LoVo (cell line): ENCODE measurements at regions not wholly inside any gene's neighbourhood (a gene's known extent, or its start where the extent isn't known, plus 50 kb on each side); places are given as distances from the start of the nearest gene placed in this dataset.
"Not testable (repeated sequence)": the region's sequence is repeated elsewhere in the genome, so short reads cannot be mapped to it uniquely, and the experiment has no call there.

Experiments
- DNase-seq: peaks from one replicate; pipeline ENCODE4 v3.0.0-alpha.2; 2016; ENCODE audit warnings: low spot score

GRCh38 chr7:24134535-24134934 lies 149.5 kb upstream of the NPY start:
- DNase-seq: no peak

- no peak for DNase-seq
Observed at GRCh38 chr7:24135003-24135817, 148.8 kb upstream of the NPY start.

GRCh38 chr7:24137338-24137737 lies 146.7 kb upstream of the NPY start:
- no peak for DNase-seq

GRCh38 chr7:24138343-24138742 lies 145.6 kb upstream of the NPY start:
- no peak for DNase-seq

GRCh38 chr7:24140001-24140400 lies 144.0 kb upstream of the NPY start:
- DNase-seq: no peak

GRCh38 chr7:24141874-24142509 lies 142.0 kb upstream of the NPY start:
- no peak for DNase-seq

- no peak for DNase-seq
Observed at GRCh38 chr7:24143547-24143946, 140.4 kb upstream of the NPY start.

- no peak for DNase-seq
Observed at GRCh38 chr7:24151944-24152343, 132.0 kb upstream of the NPY start.

GRCh38 chr7:24152356-24152755 lies 131.6 kb upstream of the NPY start:
- no peak for DNase-seq

- peak; percentile 11 for DNase-seq
Observed at GRCh38 chr7:24152877-24153472, 131.0 kb upstream of the NPY start.

- DNase-seq: no peak
Observed at GRCh38 chr7:24157666-24158065, 126.3 kb upstream of the NPY start.

- DNase-seq: no peak
Observed at GRCh38 chr7:24158975-24159374, 125.0 kb upstream of the NPY start.

- DNase-seq: no peak
Observed at GRCh38 chr7:24164401-24164800, 119.6 kb upstream of the NPY start.

- no peak for DNase-seq
Observed at GRCh38 chr7:24169077-24169624, 114.8 kb upstream of the NPY start.

- DNase-seq: not testable (repeated sequence)
Observed at GRCh38 chr7:24171951-24172350, 112.0 kb upstream of the NPY start.

GRCh38 chr7:24172856-24173255 lies 111.1 kb upstream of the NPY start:
- DNase-seq: no peak

GRCh38 chr7:24175603-24176002 lies 108.4 kb upstream of the NPY start:
- DNase-seq: no peak

- no peak for DNase-seq
Observed at GRCh38 chr7:24178811-24179570, 105.0 kb upstream of the NPY start.

- DNase-seq: no peak
Observed at GRCh38 chr7:24191362-24191761, 92.6 kb upstream of the NPY start.

GRCh38 chr7:24192053-24192452 lies 91.9 kb upstream of the NPY start:
- DNase-seq: no peak

- no peak for DNase-seq
Observed at GRCh38 chr7:24192691-24193090, 91.3 kb upstream of the NPY start.

GRCh38 chr7:24197852-24198251 lies 86.1 kb upstream of the NPY start:
- DNase-seq: no peak
